OCI-LY3 (cell line): ENCODE measurements at regions not wholly inside any gene's neighbourhood (a gene's known extent, or its start where the extent isn't known, plus 50 kb on each side); places are given as distances from the start of the nearest gene placed in this dataset.

Experiments used
- EZH2phosphoT487 ChIP-seq: fragments of 200-600 bp; shearing (Covaris generic); IDR thresholded peaks from 2 replicates; pipeline ENCODE4 v1.6.1; 2018; ENCODE audit warnings: antibody characterized with exemption, mixed run types, low read depth
- TF ChIP-seq, protein P1 (sequence below): fragments of 200-600, 300-600 bp; sonication (generic); IDR thresholded peaks from 2 replicates; pipeline ENCODE4 v1.5.1; 2014; ENCODE audit warnings: antibody characterized with exemption, low read length, low read depth

- TF ChIP-seq, protein P1, sequence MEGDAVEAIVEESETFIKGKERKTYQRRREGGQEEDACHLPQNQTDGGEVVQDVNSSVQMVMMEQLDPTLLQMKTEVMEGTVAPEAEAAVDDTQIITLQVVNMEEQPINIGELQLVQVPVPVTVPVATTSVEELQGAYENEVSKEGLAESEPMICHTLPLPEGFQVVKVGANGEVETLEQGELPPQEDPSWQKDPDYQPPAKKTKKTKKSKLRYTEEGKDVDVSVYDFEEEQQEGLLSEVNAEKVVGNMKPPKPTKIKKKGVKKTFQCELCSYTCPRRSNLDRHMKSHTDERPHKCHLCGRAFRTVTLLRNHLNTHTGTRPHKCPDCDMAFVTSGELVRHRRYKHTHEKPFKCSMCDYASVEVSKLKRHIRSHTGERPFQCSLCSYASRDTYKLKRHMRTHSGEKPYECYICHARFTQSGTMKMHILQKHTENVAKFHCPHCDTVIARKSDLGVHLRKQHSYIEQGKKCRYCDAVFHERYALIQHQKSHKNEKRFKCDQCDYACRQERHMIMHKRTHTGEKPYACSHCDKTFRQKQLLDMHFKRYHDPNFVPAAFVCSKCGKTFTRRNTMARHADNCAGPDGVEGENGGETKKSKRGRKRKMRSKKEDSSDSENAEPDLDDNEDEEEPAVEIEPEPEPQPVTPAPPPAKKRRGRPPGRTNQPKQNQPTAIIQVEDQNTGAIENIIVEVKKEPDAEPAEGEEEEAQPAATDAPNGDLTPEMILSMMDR, result no peak
- no peak for TF ChIP-seq EZH2phosphoT487
Measured at GRCh38 chr4:133452678-133453077, 303.6 kb downstream of the PCDH10 start.
